GM21825 (cell line): ENCODE measurements at regions not wholly inside any gene's neighbourhood (a gene's known extent, or its start where the extent isn't known, plus 50 kb on each side); places are given as distances from the start of the nearest gene placed in this dataset.

ENCODE experiments used
- ATAC-seq: cut with Tn5 transposase; IDR thresholded peaks from one replicate; pipeline ENCODE4 v1.9.1; 2021; ENCODE audit warnings: mild to moderate bottlenecking, moderate library complexity; ENCODE audit not compliant: unreplicated experiment

GRCh38 chr16:79272141-79272577 lies 328.4 kb downstream of the MAF start:
- ATAC-seq = no peak

DNA sequence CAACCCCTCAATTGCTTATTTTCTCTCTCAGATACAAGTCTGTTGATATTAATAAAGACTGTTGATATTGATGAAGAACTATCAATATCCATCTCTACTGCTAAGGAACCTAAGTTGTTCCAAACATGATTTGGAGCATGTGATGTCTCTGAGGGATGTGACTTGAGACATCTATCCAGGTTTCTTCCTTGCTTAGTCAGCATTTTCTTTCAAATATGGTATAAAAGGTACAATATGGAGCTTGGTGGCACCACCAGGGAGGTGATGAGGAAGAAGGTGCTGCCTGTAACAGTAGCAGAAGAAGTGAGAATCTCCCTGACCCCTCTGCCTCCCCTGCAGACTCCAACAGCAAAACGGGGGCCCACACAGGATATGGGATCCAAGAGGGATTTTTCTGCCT lies 329.0 kb downstream of the MAF start:
- ATAC-seq = no peak

DNA sequence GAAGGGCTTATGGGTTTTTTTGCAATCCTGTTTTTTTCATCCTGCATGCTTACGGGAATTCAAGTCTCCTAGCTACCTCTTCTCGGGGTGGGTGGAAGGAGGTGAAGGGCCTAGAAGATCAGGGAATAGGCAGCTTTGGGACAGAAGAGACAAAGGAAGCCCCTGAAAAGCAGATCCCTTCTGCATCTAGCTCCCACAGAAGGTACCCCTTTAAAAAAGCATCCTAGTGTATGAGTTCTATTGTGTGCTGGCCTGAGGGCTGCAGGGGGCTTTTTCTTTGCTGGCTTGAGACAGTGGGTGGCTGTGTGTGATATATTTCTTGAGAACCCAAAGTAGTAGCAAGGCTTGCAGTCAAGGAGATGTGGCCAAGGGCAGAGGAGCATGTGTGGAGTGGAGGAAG lies 330.5 kb downstream of the MAF start:
- ATAC-seq = no peak

DNA sequence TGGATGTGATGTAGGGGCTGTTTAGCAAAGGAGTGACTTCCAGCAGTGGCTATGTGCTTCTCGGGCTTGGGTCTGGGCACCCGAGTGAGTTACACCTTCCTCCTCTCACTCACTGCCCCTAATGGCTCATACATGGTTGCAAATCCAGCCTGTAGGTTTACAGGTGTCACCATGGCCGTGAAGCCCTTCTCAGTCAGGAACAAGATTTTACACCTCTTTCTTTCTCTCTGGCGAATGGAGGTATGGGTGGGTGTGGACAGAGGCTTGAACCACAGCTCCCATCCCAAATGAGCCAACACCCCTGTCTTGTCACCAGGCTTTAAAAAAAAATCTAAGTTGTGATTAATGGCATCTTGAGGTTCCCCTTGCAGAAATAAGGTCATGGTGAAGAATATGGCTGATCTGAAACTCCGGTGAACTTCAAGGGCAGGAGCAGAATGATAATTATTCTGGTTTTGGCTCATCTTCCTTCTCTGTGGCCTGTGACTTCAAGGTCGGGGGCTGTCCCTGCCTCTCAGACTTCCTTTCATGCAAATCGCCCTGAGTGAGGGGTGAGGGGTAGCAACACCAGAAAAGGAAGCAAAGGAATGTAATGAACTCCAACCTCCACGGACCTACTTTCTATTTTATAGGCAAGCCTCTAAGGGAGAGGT lies 331.2 kb downstream of the MAF start:
- peak; percentile 99 for ATAC-seq

DNA sequence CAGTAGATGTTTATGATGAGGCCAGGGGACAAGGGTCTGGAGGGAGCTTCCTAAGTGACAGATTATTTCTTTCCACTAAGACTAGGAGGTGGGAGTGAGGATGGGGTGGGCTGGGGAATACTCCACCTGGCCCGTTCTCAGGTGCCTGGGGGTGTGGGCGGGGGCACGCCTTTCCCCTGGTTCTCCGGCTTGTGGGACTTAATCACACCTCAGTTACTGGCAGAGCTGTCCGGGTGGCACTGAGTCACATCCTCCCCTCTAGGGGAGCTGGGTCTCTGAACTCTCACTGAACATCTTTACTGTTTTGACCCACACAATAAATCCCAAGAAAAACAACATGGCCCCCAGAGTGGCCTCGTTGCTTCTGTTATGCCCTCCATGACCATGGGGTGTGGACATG lies 332.8 kb downstream of the MAF start:
- ATAC-seq = no peak

- ATAC-seq = no peak
Measured at GRCh38 chr16:79267146-79267545, 333.4 kb downstream of the MAF start.

DNA sequence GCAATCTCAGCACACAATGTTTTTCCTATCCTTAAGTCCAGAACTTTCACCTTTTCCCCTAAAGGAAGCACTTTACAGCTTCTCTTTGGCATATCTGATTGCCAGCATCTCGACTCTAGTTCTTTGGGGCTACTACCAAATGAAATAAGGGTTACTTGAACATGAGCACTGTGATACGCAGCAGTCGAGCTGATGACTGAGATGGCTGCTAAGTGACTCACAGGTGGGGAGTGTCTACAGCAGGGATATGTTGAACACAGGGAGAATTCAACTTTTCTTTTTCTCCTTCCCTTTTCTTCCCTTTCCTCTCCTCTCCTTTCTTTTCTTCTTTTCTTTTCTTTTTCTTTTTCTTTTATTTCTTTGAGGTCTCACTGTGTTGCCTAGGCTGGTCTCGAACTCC lies 334.8 kb downstream of the MAF start:
- ATAC-seq = no peak

GRCh38 chr16:79265196-79265595 lies 335.3 kb downstream of the MAF start:
- ATAC-seq = no peak

- no peak for ATAC-seq
Measured at GRCh38 chr16:79264237-79265109, 336.1 kb downstream of the MAF start.

GRCh38 chr16:79263425-79263824 lies 337.1 kb downstream of the MAF start:
- ATAC-seq = no peak
